Right atrium auricular region (tissue), 2 donors: ENCODE measurements at regions not wholly inside any gene's neighbourhood (a gene's known extent, or its start where the extent isn't known, plus 50 kb on each side); places are given as distances from the start of the nearest gene placed in this dataset.

Experiments
- DNase-seq: peaks from one replicate; pipeline ENCODE4 v3.0.0-alpha.2; 2019; ENCODE audit warnings: low spot score
- H3K27ac ChIP-seq, 2 donors: fragments of 200-600 bp; sonication (generic); 1 replicate in 1 of 2; 2 replicates in 1 of 2; pipeline ENCODE4 v1.5.1; 2016 to 2019
- H3K27me3 ChIP-seq, 2 donors: fragments of 200-600 bp; sonication (generic); one replicate each; pipeline versions ENCODE4 v1.5.1 to v1.6.0; 2017 to 2019
- H3K36me3 ChIP-seq: fragments of 200-600 bp; sonication (generic); one replicate; pipeline ENCODE4 v1.5.1; 2016
- H3K4me1 ChIP-seq, 2 donors: fragments of 200-600 bp; sonication (generic); one replicate each; pipeline versions ENCODE4 v1.5.1 to v1.6.0; 2017 to 2019
- H3K4me3 ChIP-seq, 2 donors: fragments of 200-600 bp; sonication (generic); 1 replicate in 1 of 2; 2 replicates in 1 of 2; pipeline ENCODE4 v1.5.1; 2017 to 2019; ENCODE audit warnings: mild to moderate bottlenecking in 1 of 2, moderate library complexity in 1 of 2
- H3K9me3 ChIP-seq, 2 donors: fragments of 200-600 bp; sonication (generic); one replicate each; pipeline ENCODE4 v1.5.1; 2019
- TF ChIP-seq, protein P1 (sequence below), 2 donors: fragments of 200-600 bp; sonication (generic); IDR thresholded peaks; one replicate each; pipeline ENCODE4 v1.5.1; 2019; ENCODE audit warnings: antibody characterized with exemption in 2 of 2

DNA sequence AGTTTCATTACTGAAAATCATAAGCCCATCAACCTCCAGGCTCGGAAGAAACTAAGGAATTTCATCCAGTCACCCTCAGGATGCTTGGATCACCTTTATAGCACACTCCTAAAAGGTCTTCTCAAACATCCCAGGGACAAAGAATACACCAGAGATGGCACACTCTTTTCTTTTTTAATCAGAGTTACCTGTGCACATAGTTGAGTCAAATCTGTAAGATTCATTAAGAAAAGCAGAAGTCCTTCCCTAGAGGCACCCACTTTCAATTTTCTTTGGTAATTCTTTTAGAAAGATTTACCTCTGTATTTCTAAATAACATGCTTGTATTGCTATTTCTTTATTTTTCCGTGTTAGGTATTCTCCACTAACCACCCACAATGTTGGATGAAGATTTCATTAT is 50.6 kb upstream of the IL6 start:
- H3K9me3 ChIP-seq, result no peaks in the 10 kb centered on the region
- H3K4me3 ChIP-seq, result no peak overlapping the region
- no peak for DNase-seq
- H3K4me1 ChIP-seq, result no peaks in the 10 kb centered on the region
- no peak overlapping the region for H3K27ac ChIP-seq
- TF ChIP-seq, protein P1, sequence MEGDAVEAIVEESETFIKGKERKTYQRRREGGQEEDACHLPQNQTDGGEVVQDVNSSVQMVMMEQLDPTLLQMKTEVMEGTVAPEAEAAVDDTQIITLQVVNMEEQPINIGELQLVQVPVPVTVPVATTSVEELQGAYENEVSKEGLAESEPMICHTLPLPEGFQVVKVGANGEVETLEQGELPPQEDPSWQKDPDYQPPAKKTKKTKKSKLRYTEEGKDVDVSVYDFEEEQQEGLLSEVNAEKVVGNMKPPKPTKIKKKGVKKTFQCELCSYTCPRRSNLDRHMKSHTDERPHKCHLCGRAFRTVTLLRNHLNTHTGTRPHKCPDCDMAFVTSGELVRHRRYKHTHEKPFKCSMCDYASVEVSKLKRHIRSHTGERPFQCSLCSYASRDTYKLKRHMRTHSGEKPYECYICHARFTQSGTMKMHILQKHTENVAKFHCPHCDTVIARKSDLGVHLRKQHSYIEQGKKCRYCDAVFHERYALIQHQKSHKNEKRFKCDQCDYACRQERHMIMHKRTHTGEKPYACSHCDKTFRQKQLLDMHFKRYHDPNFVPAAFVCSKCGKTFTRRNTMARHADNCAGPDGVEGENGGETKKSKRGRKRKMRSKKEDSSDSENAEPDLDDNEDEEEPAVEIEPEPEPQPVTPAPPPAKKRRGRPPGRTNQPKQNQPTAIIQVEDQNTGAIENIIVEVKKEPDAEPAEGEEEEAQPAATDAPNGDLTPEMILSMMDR (IDR thresholded peaks at IDR 0.05), result no peak
- no peaks in the 10 kb centered on the region for H3K27me3 ChIP-seq
- H3K36me3 ChIP-seq, result no peaks in the 10 kb centered on the region

DNA sequence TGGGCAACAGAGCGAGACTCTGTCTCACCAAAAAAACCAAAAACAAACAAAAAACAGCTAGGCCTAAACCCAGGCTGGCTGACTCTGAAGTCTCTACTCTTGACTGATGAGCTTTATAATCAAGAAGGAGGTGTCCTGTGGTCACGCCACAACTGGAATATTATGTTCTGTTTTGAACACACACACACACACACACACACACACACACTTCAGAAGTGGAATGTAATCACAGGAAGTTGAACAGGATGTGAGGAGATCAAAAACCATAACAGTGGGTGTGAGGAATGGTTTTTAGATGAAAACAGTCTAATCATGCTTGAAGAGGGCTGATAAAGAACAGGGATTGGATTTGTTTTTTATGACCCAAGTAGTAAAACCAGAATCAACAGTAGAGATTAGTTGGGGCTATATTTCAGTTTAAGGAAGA is 51.1 kb upstream of the IL6 start:
- Histone ChIP-seq H3K36me3 (no peaks in the 10 kb centered on the region), H3K4me1 (no peaks in the 10 kb centered on the region), H3K4me3 (no peak overlapping the region), H3K27ac (no peak overlapping the region), H3K27me3 (no peaks in the 10 kb centered on the region), H3K9me3 (no peaks in the 10 kb centered on the region)
- TF ChIP-seq, protein P1 (IDR thresholded peaks at IDR 0.05), result no peak
- DNase-seq, result no peak

DNA sequence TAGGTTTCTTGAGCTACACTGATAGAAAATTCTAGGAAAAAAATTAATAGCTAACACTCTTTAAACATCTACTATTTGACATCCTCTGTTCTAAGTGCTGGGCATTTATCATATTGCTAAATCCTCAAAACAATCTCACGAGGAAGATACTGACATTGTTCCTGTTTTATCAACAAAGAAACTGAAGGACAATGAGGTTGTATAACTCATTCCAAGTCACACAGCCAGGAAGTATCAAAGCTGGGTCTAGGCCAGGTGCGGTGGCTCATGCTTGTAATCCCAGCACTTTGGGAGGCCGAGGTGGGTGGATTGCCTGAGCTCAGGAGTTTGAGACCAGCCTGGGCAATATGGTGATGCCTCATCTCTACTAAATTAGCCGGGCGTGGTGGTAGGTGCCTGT is 51.6 kb upstream of the IL6 start:
- no peak for DNase-seq
- Histone ChIP-seq H3K36me3 (no peaks in the 10 kb centered on the region), H3K27ac (no peak overlapping the region), H3K4me1 (no peaks in the 10 kb centered on the region), H3K4me3 (no peak overlapping the region), H3K27me3 (no peaks in the 10 kb centered on the region), H3K9me3 (no peaks in the 10 kb centered on the region)
- TF ChIP-seq, protein P1 (IDR thresholded peaks at IDR 0.05), result no peak

DNA sequence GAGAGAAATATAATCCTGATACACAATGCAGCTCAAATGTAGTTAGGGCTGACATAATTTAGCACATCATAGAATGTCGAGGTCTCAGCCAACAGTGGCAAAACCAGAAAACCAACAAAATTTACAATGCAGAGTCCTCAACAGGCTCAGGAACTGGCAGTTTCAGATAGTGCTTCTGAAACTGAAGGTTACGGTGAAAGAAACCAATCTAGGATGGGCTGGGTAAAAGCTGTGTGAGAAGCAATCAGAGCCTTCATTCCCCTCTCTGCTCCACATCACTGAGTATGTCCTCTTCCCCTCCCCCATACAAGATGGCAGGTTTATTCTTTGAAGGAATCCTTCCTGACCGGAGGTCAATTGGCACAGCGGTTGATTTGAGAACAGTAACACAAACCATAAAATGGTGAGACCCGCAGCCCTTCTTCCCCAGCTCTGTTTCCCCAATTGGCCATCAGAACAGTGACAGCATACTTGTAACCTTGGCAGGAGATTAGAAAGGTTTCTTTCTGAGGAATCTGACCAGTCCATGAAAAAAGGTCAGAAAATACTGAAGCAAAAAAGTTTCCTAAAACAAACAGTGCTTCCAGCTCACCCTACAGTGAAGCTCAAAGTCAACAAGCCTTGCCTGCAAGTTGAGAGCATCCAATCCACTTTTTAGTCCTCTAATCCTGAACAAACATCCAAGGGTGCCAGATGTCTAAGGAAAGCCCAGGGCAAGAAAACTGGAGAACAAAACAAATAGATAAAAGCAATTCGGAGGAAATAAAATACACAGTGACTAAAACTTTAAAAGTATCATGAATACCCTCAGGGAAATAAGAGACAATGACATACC is 53.9 kb upstream of the IL6 start:
- H3K27me3 ChIP-seq, result no peaks in the 10 kb centered on the region
- no peak overlapping the region for H3K27ac ChIP-seq
- H3K9me3 ChIP-seq, result no peaks in the 10 kb centered on the region
- DNase-seq, result no peak
- no peak overlapping the region for H3K4me3 ChIP-seq
- H3K36me3 ChIP-seq, result no peaks in the 10 kb centered on the region
- TF ChIP-seq, protein P1 (IDR thresholded peaks at IDR 0.05), result no peak
- no peaks in the 10 kb centered on the region for H3K4me1 ChIP-seq

DNA sequence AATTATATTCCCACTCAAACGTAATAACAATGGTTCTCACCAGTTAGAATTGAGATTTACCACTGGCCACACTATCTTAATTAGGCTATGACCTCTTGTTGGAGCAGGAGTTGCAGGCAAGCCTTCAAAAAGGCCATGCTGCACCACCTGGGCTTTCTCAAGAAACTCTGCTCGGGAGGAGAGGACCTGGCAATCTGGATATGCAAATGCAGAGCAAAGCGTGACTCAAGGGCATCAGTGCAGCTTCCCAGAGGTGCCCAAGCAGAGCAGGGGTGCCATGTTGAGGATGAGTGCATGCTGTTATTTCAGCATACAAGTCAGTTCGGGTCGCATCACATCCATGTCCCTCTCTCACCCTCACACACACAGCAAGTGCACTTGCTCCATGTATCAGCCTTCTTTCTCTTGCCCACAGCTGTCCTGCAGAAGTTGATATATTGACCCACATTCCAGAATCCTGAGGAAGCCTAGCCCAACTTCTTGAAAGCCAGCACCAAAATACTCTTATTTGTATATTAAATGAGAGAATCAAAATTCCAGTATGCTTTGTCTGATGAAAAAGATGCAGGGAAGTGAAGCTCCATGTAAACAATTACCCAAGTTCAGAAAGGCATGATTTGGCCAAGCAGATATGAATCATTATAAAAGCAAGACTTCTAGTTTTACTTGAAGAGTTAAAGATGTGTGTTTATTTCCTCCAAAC is 55.7 kb upstream of the IL6 start:
- DNase-seq, result no peak
- H3K27me3 ChIP-seq, result no peaks in the 10 kb centered on the region
- no peaks in the 10 kb centered on the region for H3K9me3 ChIP-seq
- H3K27ac ChIP-seq, result no peak overlapping the region
- no peaks in the 10 kb centered on the region for H3K4me1 ChIP-seq
- H3K4me3 ChIP-seq, result no peak overlapping the region
- H3K36me3 ChIP-seq, result no peaks in the 10 kb centered on the region
- TF ChIP-seq, protein P1 (IDR thresholded peaks at IDR 0.05), result no peak
